T47D (cell line): ENCODE measurements at regions not wholly inside any gene's neighbourhood (a gene's known extent, or its start where the extent isn't known, plus 50 kb on each side); places are given as distances from the start of the nearest gene placed in this dataset.
"Not testable (repeated sequence)": the region's sequence is repeated elsewhere in the genome, so short reads cannot be mapped to it uniquely, and the experiment has no call there.

Source experiments
- DNase-seq, 2 experiments: peaks; one replicate each; pipeline versions ENCODE4 v3.0.0 to v3.0.0-alpha.2; 2011 to 2012; ENCODE audit warnings: low read depth in 1 of 2, low spot score in 1 of 2
- JUND ChIP-seq: IDR thresholded peaks from 2 replicates; pipeline ENCODE4 v1.6.1; 2012; ENCODE audit warnings: low read depth
- in situ Hi-C: cut with HindIII; loops from 2 replicates; pipeline ENCODE4 v1.10.0; 2016; ENCODE audit warnings: low sequenced_read_pairs, low pct_unique_long_range_greater_than_20kb

GRCh38 chr5:1659100-1659981 lies 135.6 kb upstream of the LPCAT1 start:
- no peak for TF ChIP-seq JUND
- no peak for DNase-seq
- in situ Hi-C loops = no loop called here

GRCh38 chr5:1658665-1659064 lies 134.9 kb upstream of the LPCAT1 start:
- in situ Hi-C loops = no loop called here
- no peak for DNase-seq

GRCh38 chr5:1657161-1657741 lies 133.5 kb upstream of the LPCAT1 start:
- in situ Hi-C loops = no loop called here
- no peak for TF ChIP-seq JUND
- no peak for DNase-seq

More at GRCh38 chr5:1658665-1659064, 134.9 kb upstream of the LPCAT1 start:
- TF ChIP-seq JUND = no peak

- DNase-seq = no peak
- TF ChIP-seq JUND = no peak
- in situ Hi-C loops = no loop called here
Measured at GRCh38 chr5:1656271-1656975, 132.7 kb upstream of the LPCAT1 start.

GRCh38 chr5:1655496-1656270 lies 131.9 kb upstream of the LPCAT1 start:
- TF ChIP-seq JUND = no peak
- no peak for DNase-seq
- in situ Hi-C loops = no loop called here

- TF ChIP-seq JUND = no peak
- in situ Hi-C loops = no loop called here
- no peak for DNase-seq
Measured at GRCh38 chr5:1654786-1655495, 131.2 kb upstream of the LPCAT1 start.

GRCh38 chr5:1653698-1654651 lies 130.2 kb upstream of the LPCAT1 start:
- DNase-seq, in situ Hi-C loops: not testable (repeated sequence)

GRCh38 chr5:1652873-1653697 lies 129.3 kb upstream of the LPCAT1 start:
- peak; percentile 49 to 62 for DNase-seq
- TF ChIP-seq JUND = no peak
- in situ Hi-C loops = no loop called here

GRCh38 chr5:1651971-1652872 lies 128.5 kb upstream of the LPCAT1 start:
- DNase-seq = no peak

More at GRCh38 chr5:1651971-1652872, 128.5 kb upstream of the LPCAT1 start:
- in situ Hi-C loops = no loop called here
- no peak for TF ChIP-seq JUND
